ENCODE measurements at regions not wholly inside any gene's neighbourhood (a gene's known extent, or its start where the extent isn't known, plus 50 kb on each side); places are given as distances from the start of the nearest gene placed in this dataset.
"Not testable (repeated sequence)": the region's sequence is repeated elsewhere in the genome, so short reads cannot be mapped to it uniquely, and the experiment has no call there.

DNA sequence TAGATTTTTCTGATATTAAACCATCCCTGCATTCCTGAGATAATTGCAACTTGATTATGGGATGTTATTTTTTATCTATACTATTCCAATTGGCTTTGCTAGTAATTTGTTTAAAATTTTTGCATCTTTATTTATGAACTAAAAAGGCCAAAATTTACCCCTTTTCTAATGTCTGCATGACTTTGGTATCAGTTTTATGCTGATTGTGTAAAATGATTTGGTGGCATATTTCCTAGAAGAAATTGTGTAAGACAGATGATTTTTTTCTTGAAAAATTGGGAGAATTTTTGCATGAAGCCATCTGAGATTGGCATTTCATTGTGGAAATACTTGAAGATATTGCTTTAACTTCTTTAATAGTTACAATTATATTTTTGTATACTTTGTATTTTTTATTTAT is 183.8 kb upstream of the TBL1XR1 start:
- TF ChIP-seq, protein P1, sequence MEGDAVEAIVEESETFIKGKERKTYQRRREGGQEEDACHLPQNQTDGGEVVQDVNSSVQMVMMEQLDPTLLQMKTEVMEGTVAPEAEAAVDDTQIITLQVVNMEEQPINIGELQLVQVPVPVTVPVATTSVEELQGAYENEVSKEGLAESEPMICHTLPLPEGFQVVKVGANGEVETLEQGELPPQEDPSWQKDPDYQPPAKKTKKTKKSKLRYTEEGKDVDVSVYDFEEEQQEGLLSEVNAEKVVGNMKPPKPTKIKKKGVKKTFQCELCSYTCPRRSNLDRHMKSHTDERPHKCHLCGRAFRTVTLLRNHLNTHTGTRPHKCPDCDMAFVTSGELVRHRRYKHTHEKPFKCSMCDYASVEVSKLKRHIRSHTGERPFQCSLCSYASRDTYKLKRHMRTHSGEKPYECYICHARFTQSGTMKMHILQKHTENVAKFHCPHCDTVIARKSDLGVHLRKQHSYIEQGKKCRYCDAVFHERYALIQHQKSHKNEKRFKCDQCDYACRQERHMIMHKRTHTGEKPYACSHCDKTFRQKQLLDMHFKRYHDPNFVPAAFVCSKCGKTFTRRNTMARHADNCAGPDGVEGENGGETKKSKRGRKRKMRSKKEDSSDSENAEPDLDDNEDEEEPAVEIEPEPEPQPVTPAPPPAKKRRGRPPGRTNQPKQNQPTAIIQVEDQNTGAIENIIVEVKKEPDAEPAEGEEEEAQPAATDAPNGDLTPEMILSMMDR (IDR thresholded peaks at IDR 0.05; ENCODE audit: low read depth, low read length, missing control alignments) = no peak
- DNase-seq (ENCODE audit: extremely low read depth, low read depth) = no peak
- no peak overlapping the region for H3K4me3 ChIP-seq (replicated peaks; ENCODE audit: low read depth, low read length)

DNA sequence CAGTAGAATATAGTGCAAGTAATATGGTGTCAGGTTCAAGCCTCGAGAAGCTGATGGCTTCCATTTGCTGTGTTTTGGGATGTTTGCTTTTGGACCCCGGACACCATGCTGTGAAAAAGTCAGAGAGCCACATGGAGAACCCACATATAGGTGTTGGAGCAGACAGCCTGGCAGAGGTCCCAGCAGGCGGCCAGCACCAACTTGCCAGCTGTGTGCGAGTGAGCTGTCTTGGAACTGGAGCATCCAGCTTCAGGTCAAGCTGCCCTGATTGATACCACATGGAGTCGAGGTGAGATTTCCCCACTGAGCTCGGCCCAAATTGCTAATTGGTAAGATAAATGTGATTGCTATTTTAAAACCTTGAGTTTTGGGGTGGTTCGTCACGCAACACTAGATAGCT is 185.7 kb upstream of the TBL1XR1 start:
- no peak for DNase-seq (ENCODE audit: extremely low read depth, low read depth)
- TF ChIP-seq, protein P1 (IDR thresholded peaks at IDR 0.05; ENCODE audit: low read depth, low read length, missing control alignments) = no peak
- H3K4me3 ChIP-seq (replicated peaks; ENCODE audit: low read depth, low read length) = no peak overlapping the region

DNA sequence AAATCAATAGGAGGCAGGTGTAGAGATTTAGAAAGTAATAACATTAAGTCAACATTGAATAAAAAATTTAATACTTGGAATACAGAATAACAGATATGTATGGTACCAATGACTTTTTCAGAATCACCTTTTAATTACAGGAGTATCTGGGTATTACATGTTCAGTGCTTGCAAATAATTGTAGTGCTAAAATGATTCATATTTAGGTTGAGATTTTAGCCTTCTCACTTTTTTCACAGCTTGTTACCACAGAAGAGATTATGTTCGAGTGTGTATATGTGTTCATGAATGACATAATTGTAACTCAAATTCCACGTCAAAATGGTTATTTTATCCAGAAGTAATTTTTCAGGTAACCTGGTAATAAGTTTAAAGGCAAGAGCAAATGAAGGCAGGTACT is 187.9 kb upstream of the TBL1XR1 start:
- TF ChIP-seq, protein P1 (IDR thresholded peaks at IDR 0.05; ENCODE audit: low read depth, low read length, missing control alignments) = no peak
- no peak overlapping the region for H3K4me3 ChIP-seq (replicated peaks; ENCODE audit: low read depth, low read length)
- no peak for DNase-seq (ENCODE audit: extremely low read depth, low read depth)

DNA sequence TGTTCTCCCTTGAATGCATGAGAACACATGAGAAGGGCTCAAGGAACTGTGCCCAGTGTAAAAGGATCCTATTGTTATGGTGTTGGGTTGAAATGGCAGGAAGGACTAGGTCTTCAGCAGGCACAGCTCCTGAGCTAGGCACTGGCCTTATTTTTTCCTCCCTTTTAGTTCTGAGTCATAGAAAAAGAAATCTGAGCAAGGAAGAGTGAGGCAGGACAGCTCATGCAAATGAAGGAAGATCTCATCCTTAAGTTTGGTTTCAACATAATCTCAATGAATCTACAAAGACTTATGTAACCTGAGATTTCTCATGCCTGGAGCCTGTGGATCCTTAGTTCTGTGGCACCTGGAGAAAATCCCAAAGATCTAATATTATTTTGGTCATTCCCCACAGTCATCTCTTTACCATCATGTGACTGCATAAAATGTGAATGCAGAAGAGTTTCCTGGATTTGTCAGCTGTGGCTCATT is 188.6 kb upstream of the TBL1XR1 start:
- TF ChIP-seq, protein P1 (IDR thresholded peaks at IDR 0.05; ENCODE audit: low read depth, low read length, missing control alignments) = no peak
- H3K4me3 ChIP-seq (replicated peaks; ENCODE audit: low read depth, low read length) = no peak overlapping the region
- peak; percentile 16 for DNase-seq (ENCODE audit: extremely low read depth, low read depth)

DNA sequence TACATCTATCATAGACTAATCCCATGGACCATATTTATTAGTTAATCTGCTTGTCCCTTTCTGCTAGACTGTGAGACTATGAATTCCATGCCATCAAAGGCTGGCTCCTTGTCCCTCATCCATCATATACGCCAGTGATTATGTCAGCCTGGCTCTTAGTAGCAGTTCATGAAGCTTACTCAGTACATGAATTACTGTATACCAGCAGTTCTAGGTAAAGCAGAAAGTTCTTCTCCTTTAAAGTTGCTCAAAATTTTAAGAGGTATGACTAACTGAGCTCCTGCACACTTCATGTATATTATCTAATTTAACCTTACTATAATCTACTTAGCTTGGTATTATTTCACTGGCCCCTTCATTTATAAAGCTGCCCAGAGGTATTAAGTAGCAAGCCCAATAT is 190.9 kb upstream of the TBL1XR1 start:
- DNase-seq (ENCODE audit: extremely low read depth, low read depth) = no peak
- no peak overlapping the region for H3K4me3 ChIP-seq (replicated peaks; ENCODE audit: low read depth, low read length)
- TF ChIP-seq, protein P1 (IDR thresholded peaks at IDR 0.05; ENCODE audit: low read depth, low read length, missing control alignments) = no peak

DNA sequence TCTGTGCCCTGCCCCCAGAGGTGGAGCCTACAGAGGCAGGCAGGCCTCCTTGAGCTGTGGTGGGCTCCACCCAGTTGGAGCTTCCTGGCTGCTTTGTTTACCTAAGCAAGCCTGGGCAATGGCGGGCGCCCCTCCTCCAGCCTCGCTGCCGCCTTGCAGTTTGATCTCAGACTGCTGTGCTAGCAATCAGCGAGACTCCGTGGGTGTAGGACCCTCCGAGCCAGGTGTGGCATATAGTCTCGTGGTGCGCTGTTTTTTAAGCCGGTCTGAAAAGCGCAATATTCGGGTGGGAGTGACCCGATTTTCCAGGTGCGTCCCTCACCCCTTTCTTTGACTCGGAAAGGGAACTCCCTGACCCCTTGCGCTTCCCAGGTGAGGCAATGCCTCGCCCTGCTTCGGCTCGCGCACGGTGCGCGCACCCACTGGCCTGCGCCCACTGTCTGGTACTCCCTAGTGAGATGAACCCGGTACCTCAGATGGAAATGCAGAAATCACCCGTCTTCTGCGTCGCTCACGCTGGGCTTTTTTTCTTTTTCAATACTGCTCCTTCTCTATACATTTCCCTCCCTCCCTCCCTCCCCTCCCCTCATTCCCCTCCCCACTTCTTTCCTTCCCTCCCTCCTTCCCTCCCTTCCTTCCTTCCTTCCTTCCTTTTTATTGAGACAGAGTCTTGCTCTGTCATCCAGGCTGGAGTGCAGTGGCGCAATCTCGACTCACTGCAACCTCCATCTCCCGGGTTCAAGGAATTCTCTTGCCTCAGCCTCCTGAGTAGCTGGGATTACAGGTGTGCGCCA is 197.1 kb upstream of the TBL1XR1 start:
- not testable (repeated sequence) for H3K4me3 ChIP-seq (replicated peaks; ENCODE audit: low read depth, low read length); DNase-seq (ENCODE audit: extremely low read depth, low read depth)

DNA sequence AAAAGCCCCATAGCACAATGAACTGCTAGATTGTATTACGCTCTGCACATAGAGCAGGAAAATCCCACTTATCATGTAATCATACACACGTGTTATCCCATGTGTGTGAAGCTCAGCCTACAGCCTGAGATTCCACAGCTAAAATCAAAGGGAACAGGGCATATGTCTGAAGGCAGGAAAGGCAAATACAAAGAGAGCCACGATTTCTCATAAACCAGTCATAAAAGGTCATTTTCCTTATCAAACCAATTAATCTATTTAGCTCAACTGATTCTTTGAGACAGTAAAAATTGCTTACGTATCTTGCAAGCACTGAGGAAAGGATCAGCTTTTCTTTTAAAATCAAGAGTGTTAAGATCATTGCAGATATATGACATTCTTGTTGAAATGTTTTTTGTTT is 199.5 kb upstream of the TBL1XR1 start:
- TF ChIP-seq, protein P1 (IDR thresholded peaks at IDR 0.05; ENCODE audit: low read depth, low read length, missing control alignments) = no peak
- no peak for DNase-seq (ENCODE audit: extremely low read depth, low read depth)

More for the DNA sequence above, 199.5 kb upstream of the TBL1XR1 start:
- H3K4me3 ChIP-seq (replicated peaks; ENCODE audit: low read depth, low read length) = no peak overlapping the region

Data from HFF-Myc (cell line).